ENCODE measurements at regions not wholly inside any gene's neighbourhood (a gene's known extent, or its start where the extent isn't known, plus 50 kb on each side); places are given as distances from the start of the nearest gene placed in this dataset.

GRCh38 chr1:55544826-55545225 is 329.7 kb upstream of the USP24 start:
- no peak for TF ChIP-seq POLR2A (IDR thresholded peaks at IDR 0.05; ENCODE audit: low read length)
- no peak for TF ChIP-seq GATA1 (IDR thresholded peaks at IDR 0.05; ENCODE audit: low read depth, low read length)
- DNase-seq = no peak

DNA sequence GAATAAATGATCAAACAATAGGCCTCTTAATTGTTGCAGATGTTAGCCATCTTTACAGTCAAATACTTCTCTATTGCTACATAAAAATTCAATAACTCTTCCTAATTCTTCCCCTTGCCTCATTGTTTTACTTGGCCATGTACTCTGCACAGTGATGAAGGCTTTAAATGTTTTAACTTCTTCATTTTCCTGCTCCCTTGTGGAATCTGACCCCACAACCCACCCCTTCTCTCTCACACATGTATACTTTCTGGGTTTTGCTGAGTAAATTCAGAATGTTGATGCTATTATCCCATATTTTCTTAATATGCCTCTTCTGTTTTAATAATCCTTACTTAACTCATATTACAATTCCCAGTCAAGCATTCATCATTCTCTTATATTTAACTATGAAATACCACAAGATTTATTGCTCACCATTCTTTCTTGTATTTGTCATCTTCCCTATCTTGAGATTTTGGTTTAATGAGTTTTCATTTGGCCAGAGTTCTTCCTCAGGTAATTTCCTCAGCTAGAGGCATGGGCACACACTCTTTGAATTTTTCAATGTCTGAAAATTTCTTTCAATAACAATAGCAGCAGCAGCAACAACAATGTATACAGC is 327.8 kb upstream of the USP24 start:
- no peak for DNase-seq
- TF ChIP-seq POLR2A (IDR thresholded peaks at IDR 0.05; ENCODE audit: low read length) (no peak), GATA1 (IDR thresholded peaks at IDR 0.05; ENCODE audit: low read depth, low read length) (no peak)

- DNase-seq = no peak
- TF ChIP-seq POLR2A (IDR thresholded peaks at IDR 0.05; ENCODE audit: low read length) (no peak), GATA1 (IDR thresholded peaks at IDR 0.05; ENCODE audit: low read depth, low read length) (no peak)
Observed at GRCh38 chr1:55541296-55541695, 326.1 kb upstream of the USP24 start.

DNA sequence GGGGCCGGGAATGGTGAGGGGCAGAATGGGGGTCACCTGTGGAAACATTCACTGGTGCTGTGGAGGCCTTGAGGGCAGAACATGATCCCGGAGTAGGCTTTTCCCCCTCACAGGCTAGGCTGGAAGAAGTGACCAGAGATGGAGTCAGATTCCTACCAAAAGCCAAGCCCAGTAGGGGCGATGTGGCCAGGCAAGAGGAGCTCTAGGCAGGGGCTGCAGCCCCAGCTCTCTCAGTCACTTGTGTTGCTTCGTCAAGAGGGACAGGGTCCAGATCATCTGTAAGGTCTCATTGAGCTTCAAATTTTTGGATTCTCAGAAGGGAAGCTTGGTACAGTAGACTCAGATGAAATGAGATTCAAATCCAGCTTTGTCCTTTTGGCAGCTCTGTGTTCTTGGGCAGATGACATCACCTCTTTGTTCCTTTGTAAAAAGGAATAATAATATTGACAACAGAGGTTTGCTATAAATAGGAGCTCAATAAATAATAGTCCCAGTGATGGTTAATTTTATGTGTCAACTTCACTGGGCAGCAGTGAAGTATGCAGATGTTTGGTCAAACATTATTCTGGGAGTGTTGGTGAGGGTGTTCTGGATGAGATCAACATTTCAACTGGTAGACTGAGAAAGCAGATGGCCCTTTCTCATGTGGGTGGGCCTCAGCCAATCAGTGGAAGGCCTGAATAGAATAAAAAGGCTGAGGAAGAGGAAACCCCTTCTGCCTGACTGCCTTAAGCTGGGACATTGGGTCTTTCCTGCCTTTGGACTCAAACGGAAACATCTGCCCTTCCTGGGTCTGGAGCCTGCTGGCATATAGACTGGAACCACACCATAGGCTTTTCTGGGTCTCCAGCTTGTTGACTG is 324.7 kb upstream of the USP24 start:
- TF ChIP-seq GATA1 (IDR thresholded peaks at IDR 0.05; ENCODE audit: low read depth, low read length) (no peak), POLR2A (IDR thresholded peaks at IDR 0.05; ENCODE audit: low read length) (no peak)
- DNase-seq = no peak

GRCh38 chr1:55538428-55538827 is 323.3 kb upstream of the USP24 start:
- DNase-seq = no peak
- no peak for TF ChIP-seq POLR2A (IDR thresholded peaks at IDR 0.05; ENCODE audit: low read length)
- no peak for TF ChIP-seq GATA1 (IDR thresholded peaks at IDR 0.05; ENCODE audit: low read depth, low read length)

GRCh38 chr1:55536545-55536865 is 321.3 kb upstream of the USP24 start:
- DNase-seq = no peak
- no peak for TF ChIP-seq POLR2A (IDR thresholded peaks at IDR 0.05; ENCODE audit: low read length)
- no peak for TF ChIP-seq GATA1 (IDR thresholded peaks at IDR 0.05; ENCODE audit: low read depth, low read length)

GRCh38 chr1:55535724-55536544 is 320.8 kb upstream of the USP24 start:
- no peak for TF ChIP-seq POLR2A (IDR thresholded peaks at IDR 0.05; ENCODE audit: low read length)
- no peak for TF ChIP-seq GATA1 (IDR thresholded peaks at IDR 0.05; ENCODE audit: low read depth, low read length)
- DNase-seq = no peak

- no peak for DNase-seq
- TF ChIP-seq POLR2A (IDR thresholded peaks at IDR 0.05; ENCODE audit: low read length) = no peak
- TF ChIP-seq GATA1 (IDR thresholded peaks at IDR 0.05; ENCODE audit: low read depth, low read length) = no peak
Observed at GRCh38 chr1:55534565-55535121, 319.5 kb upstream of the USP24 start.

DNA sequence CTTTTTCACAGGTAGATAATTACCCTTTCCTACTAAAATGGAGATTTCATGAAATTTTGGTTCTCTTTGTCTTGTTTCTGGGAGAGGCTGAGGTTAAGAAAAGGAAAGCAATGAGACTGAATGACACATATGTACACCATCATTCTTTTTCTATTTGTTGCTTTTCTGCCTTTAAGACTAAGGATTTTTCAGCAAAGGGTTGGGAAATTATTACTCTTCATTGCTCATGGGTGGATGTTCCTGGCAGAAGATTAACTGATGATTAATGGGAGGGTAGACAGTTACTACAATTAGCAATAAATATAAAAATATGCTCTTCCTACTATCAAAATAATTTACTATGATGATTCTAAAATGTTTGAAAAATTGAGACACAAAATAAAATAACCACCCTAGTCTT is 316.5 kb upstream of the USP24 start:
- TF ChIP-seq GATA1 (IDR thresholded peaks at IDR 0.05; ENCODE audit: low read depth, low read length) (no peak), POLR2A (IDR thresholded peaks at IDR 0.05; ENCODE audit: low read length) (no peak)
- DNase-seq = no peak

- TF ChIP-seq POLR2A (IDR thresholded peaks at IDR 0.05; ENCODE audit: low read length) (no peak), GATA1 (IDR thresholded peaks at IDR 0.05; ENCODE audit: low read depth, low read length) (no peak)
- no peak for DNase-seq
Observed at GRCh38 chr1:55530749-55531478, 315.8 kb upstream of the USP24 start.

DNA sequence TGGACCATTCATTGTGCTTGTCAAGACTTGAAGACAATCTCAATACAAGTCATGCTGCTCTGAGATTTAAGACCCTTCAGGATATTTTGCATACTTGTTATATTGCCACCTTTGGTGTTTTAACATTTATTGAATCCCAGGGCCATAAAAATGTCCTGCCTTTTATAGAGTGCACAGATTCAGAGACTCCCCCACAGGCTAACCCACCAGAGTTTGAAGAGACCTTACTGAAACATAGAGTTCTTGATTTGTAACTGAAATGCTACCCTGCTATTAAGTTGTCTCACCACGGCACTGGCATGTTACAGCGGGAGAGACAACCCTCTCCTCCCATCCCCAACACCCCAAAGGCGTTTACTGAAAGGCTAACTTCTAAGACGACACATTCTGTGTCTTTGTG is 313.9 kb upstream of the USP24 start:
- TF ChIP-seq POLR2A (IDR thresholded peaks at IDR 0.05; ENCODE audit: low read length) (no peak), GATA1 (IDR thresholded peaks at IDR 0.05; ENCODE audit: low read depth, low read length) (no peak)
- DNase-seq = no peak

DNA sequence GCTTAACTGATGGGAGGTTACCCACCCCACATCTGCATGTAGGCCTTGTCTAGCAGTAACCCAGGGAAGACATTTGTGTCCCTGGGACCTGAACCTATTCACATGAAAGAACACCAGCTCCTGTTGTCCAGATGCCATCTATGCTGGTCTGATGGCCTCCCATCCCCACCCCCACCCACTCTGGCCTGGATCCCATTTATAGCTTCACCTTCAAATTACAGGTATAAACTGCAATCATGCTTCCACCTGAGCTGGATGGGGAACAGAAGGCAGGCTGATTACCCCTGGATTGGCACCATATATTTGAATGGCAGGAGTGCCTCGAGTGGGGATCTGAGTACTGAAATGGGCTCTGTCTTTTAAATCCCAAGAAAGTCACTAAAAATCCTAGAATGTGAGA is 312.7 kb upstream of the USP24 start:
- no peak for DNase-seq

GRCh38 chr1:55526716-55527115 is 311.6 kb upstream of the USP24 start:
- DNase-seq = no peak
- TF ChIP-seq POLR2A (IDR thresholded peaks at IDR 0.05; ENCODE audit: low read length) = no peak

More for the DNA sequence above, 312.7 kb upstream of the USP24 start:
- TF ChIP-seq GATA1 (IDR thresholded peaks at IDR 0.05; ENCODE audit: low read depth, low read length) (no peak), POLR2A (IDR thresholded peaks at IDR 0.05; ENCODE audit: low read length) (no peak)

All from erythroblast (primary cell).